ENCODE measurements at regions not wholly inside any gene's neighbourhood (a gene's known extent, or its start where the extent isn't known, plus 50 kb on each side); places are given as distances from the start of the nearest gene placed in this dataset.
"Not testable (repeated sequence)": the region's sequence is repeated elsewhere in the genome, so short reads cannot be mapped to it uniquely, and the experiment has no call there.

GRCh38 chr5:123700624-123701287 is 188.8 kb downstream of the CSNK1G3 start:
- no peak for DNase-seq (ENCODE audit: low read depth in 1 of 2, low spot score in 1 of 2)

GRCh38 chr5:123699571-123699970 is 187.6 kb downstream of the CSNK1G3 start:
- no peak for DNase-seq (ENCODE audit: low read depth in 1 of 2, low spot score in 1 of 2)

- DNase-seq (ENCODE audit: low read depth in 1 of 2, low spot score in 1 of 2) = not testable (repeated sequence)
Observed at GRCh38 chr5:123698937-123699336, 187.0 kb downstream of the CSNK1G3 start.

- DNase-seq (ENCODE audit: low read depth in 1 of 2, low spot score in 1 of 2) = no peak
Observed at GRCh38 chr5:123696921-123697341, 185.0 kb downstream of the CSNK1G3 start.

- no peak for DNase-seq (ENCODE audit: low read depth in 1 of 2, low spot score in 1 of 2)
Observed at GRCh38 chr5:123690821-123691220, 178.8 kb downstream of the CSNK1G3 start.

GRCh38 chr5:123681061-123681460 is 169.1 kb downstream of the CSNK1G3 start:
- no peak for DNase-seq (ENCODE audit: low read depth in 1 of 2, low spot score in 1 of 2)

- no peak for DNase-seq (ENCODE audit: low read depth in 1 of 2, low spot score in 1 of 2)
Observed at GRCh38 chr5:123673107-123673506, 161.1 kb downstream of the CSNK1G3 start.

GRCh38 chr5:123671711-123672456 is 159.9 kb downstream of the CSNK1G3 start:
- no peak for DNase-seq (ENCODE audit: low read depth in 1 of 2, low spot score in 1 of 2)

- DNase-seq (ENCODE audit: low read depth in 1 of 2, low spot score in 1 of 2) = no peak
Observed at GRCh38 chr5:123671042-123671441, 159.1 kb downstream of the CSNK1G3 start.

Measured in activated T-helper 1 cell treated with anti-CD3 and anti-CD28 coated beads, Interleukin-2, amount 50 U/mL, for 16 hours (primary cell).